ENCODE measurements at regions not wholly inside any gene's neighbourhood (a gene's known extent, or its start where the extent isn't known, plus 50 kb on each side); places are given as distances from the start of the nearest gene placed in this dataset.

GRCh38 chr17:27239584-27239983 lies 54.3 kb upstream of the WSB1 start:
- in situ Hi-C loops (cut with HindIII; ENCODE audit: low sequenced_read_pairs), result loop anchor here (25.0 kb wide), 1 partner anchor 348 kb away; no protein-coding TSS in a partner anchor

DNA sequence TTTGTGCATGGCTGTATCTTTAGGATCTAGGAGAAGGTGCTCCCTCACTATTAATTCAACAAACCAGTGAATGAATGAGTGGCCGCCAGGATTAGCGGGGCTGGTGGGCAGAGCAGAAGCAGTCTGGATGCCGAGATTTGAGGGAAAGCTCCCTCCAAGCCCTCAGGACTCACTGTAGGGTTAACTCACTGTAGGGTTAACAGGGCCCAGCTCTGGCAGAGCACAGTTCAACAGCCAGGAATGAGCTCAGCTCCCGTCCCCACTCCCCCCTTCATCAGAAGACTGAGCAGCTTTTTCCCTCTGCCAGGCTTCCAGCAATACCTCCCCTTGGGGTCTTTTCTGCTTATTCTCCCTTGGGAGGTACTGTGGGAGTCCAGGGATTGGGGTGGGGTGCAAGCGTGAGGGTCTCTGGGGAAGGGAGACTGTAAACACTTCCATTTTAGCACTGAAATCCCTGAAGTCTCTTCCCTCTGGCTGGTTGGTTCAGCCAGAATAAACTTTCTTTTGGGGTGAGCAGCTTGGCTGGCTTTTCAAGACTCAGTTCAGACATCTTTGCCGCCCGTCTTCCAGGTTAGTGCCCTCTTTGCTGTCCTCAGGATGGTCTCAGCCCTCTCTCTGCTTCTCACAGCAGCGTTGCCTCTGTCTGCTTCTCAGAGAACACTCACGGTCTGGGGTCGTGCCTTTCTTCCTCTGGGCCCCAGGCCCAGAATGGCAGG lies 53.7 kb upstream of the WSB1 start:
- in situ Hi-C loops (cut with HindIII; ENCODE audit: low sequenced_read_pairs), result loop anchor here (25.0 kb wide), 1 partner anchor 347 kb away; no protein-coding TSS in a partner anchor

DNA sequence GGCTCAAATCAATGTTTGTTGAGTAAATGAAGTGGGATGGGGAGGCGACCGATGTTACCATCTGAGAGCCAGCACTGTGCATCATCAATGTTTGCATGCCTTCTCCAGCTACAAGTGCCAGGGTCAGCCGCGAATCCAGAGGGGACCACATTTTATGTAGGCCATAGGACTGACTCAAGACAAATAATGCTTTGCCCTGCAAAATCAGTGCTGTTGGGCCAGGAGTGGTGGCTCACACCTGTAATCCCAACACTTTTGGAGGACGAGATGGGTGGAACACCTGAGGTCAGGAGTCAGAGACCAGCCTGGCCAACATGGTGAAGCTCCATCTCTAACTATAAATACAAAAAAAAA lies 53.1 kb upstream of the WSB1 start:
- in situ Hi-C loops (cut with HindIII; ENCODE audit: low sequenced_read_pairs), result loop anchor here (25.0 kb wide), 1 partner anchor 347 kb away; no protein-coding TSS in a partner anchor

- in situ Hi-C loops (cut with HindIII; ENCODE audit: low sequenced_read_pairs), result loop anchor here (25.0 kb wide), 1 partner anchor 346 kb away; no protein-coding TSS in a partner anchor
These were observed 52.5 kb upstream of the WSB1 start for GRCh38 chr17:27241346-27241946.

- in situ Hi-C loops (cut with HindIII; ENCODE audit: low sequenced_read_pairs), result loop anchor here (25.0 kb wide), 1 partner anchor 344 kb away; no protein-coding TSS in a partner anchor
These were observed 51.0 kb upstream of the WSB1 start for GRCh38 chr17:27242951-27243350.

DNA sequence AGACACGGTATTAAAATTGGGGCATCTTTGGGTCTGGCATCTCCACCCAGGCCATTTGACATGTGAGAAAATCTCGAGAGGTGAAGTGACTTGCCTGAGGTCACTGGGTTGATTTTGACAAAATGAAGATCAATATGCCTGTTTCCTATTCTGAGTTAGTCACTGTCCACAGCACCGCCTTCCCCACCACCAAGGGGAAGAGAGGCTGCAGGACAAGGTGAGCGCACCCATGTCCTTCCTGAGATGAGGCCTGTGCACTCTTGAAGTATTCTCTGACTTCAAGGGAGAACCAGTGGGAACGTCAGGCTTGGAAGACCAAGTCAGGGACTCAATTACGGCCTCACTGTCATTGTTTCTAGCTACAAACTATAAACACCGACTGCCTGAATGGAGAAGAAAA lies 49.9 kb upstream of the WSB1 start:
- in situ Hi-C loops (cut with HindIII; ENCODE audit: low sequenced_read_pairs), result loop anchor here (25.0 kb wide), 1 partner anchor 343 kb away; no protein-coding TSS in a partner anchor

Measured in endothelial cell of hepatic sinusoid (primary cell).